ENCODE measurements at regions not wholly inside any gene's neighbourhood (a gene's known extent, or its start where the extent isn't known, plus 50 kb on each side); places are given as distances from the start of the nearest gene placed in this dataset.

GRCh38 chr14:46074061-46074460 is 577.5 kb downstream of the RPL10L start:
- no peak overlapping the region for H2AK5ac ChIP-seq (ENCODE audit: low read depth, low read length)
- H3K23ac ChIP-seq (ENCODE audit: insufficient read length) = no peak overlapping the region
- no peak overlapping the region for H2BK12ac ChIP-seq (ENCODE audit: low read depth, low read length)
- H3K36me3 ChIP-seq (ENCODE audit: control insufficient read depth in 2 of 4, insufficient read depth in 4 of 4, low read length in 3 of 4) = no peaks in the 10 kb centered on the region
- H2BK5ac ChIP-seq (ENCODE audit: low read depth, low read length) = no peak overlapping the region
- H2AFZ ChIP-seq (ENCODE audit: low read length) = no peak overlapping the region
- no peaks in the 10 kb centered on the region for H3K9me3 ChIP-seq (ENCODE audit: insufficient read depth in 2 of 2, low read depth in 1 of 2, low read length in 1 of 2)
- H3K14ac ChIP-seq (ENCODE audit: insufficient read length) = no peak overlapping the region
- H4K5ac ChIP-seq (ENCODE audit: insufficient read length, low read depth, low read length) = no peak overlapping the region
- 98% methylated on average over 2 of the region's 2 CpGs; no CpG with 5 or more reads in 1 of the 2 experiments for WGBS, 2 experiments (ENCODE audit: extremely low coverage in 1 of 2, insufficient coverage in 1 of 2, insufficient read length in 1 of 2, insufficient replicate concordance in 2 of 2, low coverage in 1 of 2, low lambda C conversion rate in 2 of 2, missing lambda C conversion rate in 1 of 2)
- no peak overlapping the region for H3K56ac ChIP-seq (replicated peaks; ENCODE audit: insufficient read length, low read depth, low read length)
- ChIA-PET POLR2A (ENCODE audit: partially characterized antibody) (no interaction called here), CTCF (ENCODE audit: partially characterized antibody) (no interaction called here)
- H4K8ac ChIP-seq (ENCODE audit: extremely low read depth, insufficient read depth, low read length) = no peak overlapping the region
- no peak overlapping the region for H3K4ac ChIP-seq (replicated peaks; ENCODE audit: insufficient read length, low read depth, low read length)
- no peak overlapping the region for H3K4me3 ChIP-seq (ENCODE audit: extremely low read depth in 1 of 4, insufficient read depth in 2 of 4, low read depth in 3 of 4, low read length in 4 of 4)
- no peak overlapping the region for H4K91ac ChIP-seq (replicated peaks; ENCODE audit: insufficient read length, low read length)
- DNase-seq (ENCODE audit: low read depth in 1 of 2, low spot score in 2 of 2) (no peak), FAIRE-seq (no peak)
- H2BK20ac ChIP-seq (ENCODE audit: low read length) = no peak overlapping the region
- H2BK15ac ChIP-seq (ENCODE audit: low read length) = no peak overlapping the region
- no peaks in the 10 kb centered on the region for H3K23me2 ChIP-seq (ENCODE audit: low read depth, low read length)
- no peak overlapping the region for H3K18ac ChIP-seq (ENCODE audit: extremely low read depth, low read length)
- H3K79me1 ChIP-seq (ENCODE audit: low read depth, low read length) = no peaks in the 10 kb centered on the region
- no peak overlapping the region for H3K9ac ChIP-seq (replicated peaks in 1 of 4; ENCODE audit: extremely low read depth in 1 of 4, low read depth in 3 of 4, low read length in 3 of 4)
- TF ChIP-seq ATF3 (IDR thresholded peaks at IDR 0.05; ENCODE audit: insufficient read depth, low read depth, low read length) (no peak), NRF1 (IDR thresholded peaks at IDR 0.05; ENCODE audit: low read depth, low read length) (no peak), BRCA1 (IDR thresholded peaks at IDR 0.05; ENCODE audit: low read depth, low read length) (no peak), SP4 (IDR thresholded peaks at IDR 0.05; ENCODE audit: low read length) (no peak), POLR2AphosphoS5 (IDR thresholded peaks at IDR 0.05; ENCODE audit: low read depth, low read length) (no peak), YY1 (IDR thresholded peaks at IDR 0.05; ENCODE audit: low read depth, low read length) (no peak), SAP30 (IDR thresholded peaks at IDR 0.05; ENCODE audit: insufficient read depth, insufficient replicate concordance, low read length) (no peak), CREB1 (IDR thresholded peaks at IDR 0.05) (no peak), CTBP2 (IDR thresholded peaks at IDR 0.05; ENCODE audit: borderline replicate concordance, insufficient read depth, insufficient read length, low read length) (no peak), TBP (IDR thresholded peaks at IDR 0.05; ENCODE audit: low read depth, low read length) (no peak), ZNF274 (IDR thresholded peaks at IDR 0.05; ENCODE audit: borderline replicate concordance, extremely low read depth, low read length) (no peak), E2F6 (IDR thresholded peaks at IDR 0.05) (no peak), MAFK (IDR thresholded peaks at IDR 0.05; ENCODE audit: low read depth, low read length) (no peak), CBX5 (IDR thresholded peaks at IDR 0.05; ENCODE audit: low read depth, low read length) (no peak)
- no peaks in the 10 kb centered on the region for H4K20me1 ChIP-seq (replicated peaks in 1 of 2; ENCODE audit: control insufficient read depth in 1 of 2, insufficient read depth in 2 of 2, low read length in 2 of 2)
- no peaks in the 10 kb centered on the region for H3K79me2 ChIP-seq (ENCODE audit: control insufficient read depth in 1 of 2, insufficient read depth in 2 of 2, low read length in 2 of 2)
- no peak overlapping the region for H3K27ac ChIP-seq (ENCODE audit: low read depth, low read length)
- no peak overlapping the region for H3K4me2 ChIP-seq (ENCODE audit: insufficient read depth in 1 of 2, low read depth in 2 of 2, low read length in 2 of 2)
- H2BK120ac ChIP-seq (replicated peaks; ENCODE audit: low read depth, low read length) = no peak overlapping the region
- H3K27me3 ChIP-seq (replicated peaks in 1 of 4; ENCODE audit: control insufficient read depth in 3 of 4, extremely low read depth in 1 of 4, insufficient read depth in 3 of 4, low read length in 3 of 4) = no peaks in the 10 kb centered on the region
- no peaks in the 10 kb centered on the region for H3K4me1 ChIP-seq (replicated peaks in 1 of 4; ENCODE audit: control insufficient read depth in 3 of 4, insufficient read depth in 4 of 4, low read length in 3 of 4)

Data from H1 (cell line).